ENCODE measurements at regions not wholly inside any gene's neighbourhood (a gene's known extent, or its start where the extent isn't known, plus 50 kb on each side); places are given as distances from the start of the nearest gene placed in this dataset.

DNA sequence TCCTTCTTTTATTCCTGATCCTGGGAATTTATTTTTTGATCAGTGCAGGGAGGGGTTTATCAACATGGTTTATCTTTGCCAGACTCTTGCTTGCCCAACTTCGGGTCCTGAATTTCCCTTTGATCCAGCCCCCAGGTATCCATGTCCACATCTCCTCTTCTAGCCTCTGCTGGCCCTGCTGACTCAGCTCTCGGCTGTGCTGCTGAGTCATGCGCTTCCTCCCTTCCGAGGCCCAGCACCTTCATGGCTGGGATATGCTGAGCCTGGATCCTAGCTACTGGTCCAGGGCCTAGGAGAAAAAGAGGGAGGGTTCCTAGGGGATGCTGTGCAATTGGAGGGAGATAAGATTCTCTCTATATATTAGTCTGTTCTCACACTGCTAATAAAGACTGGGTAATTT lies 380.7 kb upstream of the SHH start:
- 79 to 83% methylated on average over 4 of the region's 4 CpGs for WGBS, 2 donors
- TF ChIP-seq POLR2A (IDR thresholded peaks at IDR 0.05), result no peak
- no peak for TF ChIP-seq CTCF (IDR thresholded peaks at IDR 0.05)
- Histone ChIP-seq H3K27me3 (no peaks in the 10 kb centered on the region), H3K27ac (no peak overlapping the region), H3K4me1 (no peaks in the 10 kb centered on the region), H3K36me3 (no peaks in the 10 kb centered on the region), H3K9me3 (no peaks in the 10 kb centered on the region), H3K4me3 (replicated peaks in 1 of 3) (no peak overlapping the region)
- intact Hi-C loops (cut with DNase I), result no loop called here
- DNase-seq, result no peak

DNA sequence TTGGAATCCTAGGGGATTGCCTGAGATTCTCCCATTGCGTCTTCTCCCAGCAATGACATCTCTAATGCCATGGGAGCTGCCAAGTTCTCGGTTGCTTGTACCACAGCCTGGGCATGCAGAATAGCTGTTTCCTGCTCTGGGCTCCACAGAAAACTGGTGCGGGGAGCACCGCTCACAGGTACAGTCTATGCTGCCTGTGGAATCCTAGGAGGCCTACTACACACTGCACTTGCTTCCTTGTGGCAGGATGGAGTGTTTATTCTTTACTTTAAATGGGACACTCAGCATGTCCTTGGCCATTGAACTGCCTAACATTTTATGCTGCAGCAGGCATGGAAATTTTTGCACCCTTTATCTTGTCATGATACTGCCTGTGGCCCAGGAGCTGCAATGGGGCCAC lies 378.8 kb upstream of the SHH start:
- 79 to 95% methylated on average over 3 to 4 of the region's 4 CpGs for WGBS, 2 donors
- intact Hi-C loops (cut with DNase I), result no loop called here

DNA sequence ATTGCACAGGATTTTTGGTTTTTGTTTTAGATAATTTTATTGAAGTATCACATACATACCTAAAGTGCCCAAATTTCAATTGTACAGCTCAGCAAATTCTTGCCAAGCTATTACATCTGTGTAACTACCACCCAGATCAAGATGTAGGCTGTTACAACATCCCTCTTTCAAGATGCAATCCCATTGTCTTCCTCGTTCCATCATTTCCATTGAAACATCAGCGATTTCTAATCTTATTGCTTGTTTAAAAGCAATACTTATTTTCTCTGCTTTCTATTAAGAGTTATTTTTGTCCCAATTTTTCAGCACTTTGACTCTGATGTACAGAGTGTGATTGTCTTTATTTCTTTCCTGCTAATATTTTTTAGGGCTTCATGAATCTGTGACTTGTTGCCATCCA lies 372.8 kb upstream of the SHH start:
- 97 to 98% methylated on average over 2 of the region's 2 CpGs for WGBS, 2 donors
- Histone ChIP-seq H3K27ac (no peak overlapping the region), H3K4me1 (no peaks in the 10 kb centered on the region), H3K9me3 (no peaks in the 10 kb centered on the region), H3K4me3 (replicated peaks in 1 of 3) (no peak overlapping the region), H3K27me3 (no peaks in the 10 kb centered on the region), H3K36me3 (no peaks in the 10 kb centered on the region)
- no peak for TF ChIP-seq CTCF (IDR thresholded peaks at IDR 0.05)
- TF ChIP-seq POLR2A (IDR thresholded peaks at IDR 0.05), result no peak
- no peak for DNase-seq
- intact Hi-C loops (cut with DNase I), result no loop called here

More for the DNA sequence above, 378.8 kb upstream of the SHH start:
- Histone ChIP-seq H3K4me1 (no peaks in the 10 kb centered on the region), H3K9me3 (no peaks in the 10 kb centered on the region), H3K27ac (no peak overlapping the region), H3K4me3 (replicated peaks in 1 of 3) (no peak overlapping the region), H3K36me3 (no peaks in the 10 kb centered on the region), H3K27me3 (no peaks in the 10 kb centered on the region)
- DNase-seq, result no peak
- TF ChIP-seq CTCF (IDR thresholded peaks at IDR 0.05) (no peak), POLR2A (IDR thresholded peaks at IDR 0.05) (no peak)

DNA sequence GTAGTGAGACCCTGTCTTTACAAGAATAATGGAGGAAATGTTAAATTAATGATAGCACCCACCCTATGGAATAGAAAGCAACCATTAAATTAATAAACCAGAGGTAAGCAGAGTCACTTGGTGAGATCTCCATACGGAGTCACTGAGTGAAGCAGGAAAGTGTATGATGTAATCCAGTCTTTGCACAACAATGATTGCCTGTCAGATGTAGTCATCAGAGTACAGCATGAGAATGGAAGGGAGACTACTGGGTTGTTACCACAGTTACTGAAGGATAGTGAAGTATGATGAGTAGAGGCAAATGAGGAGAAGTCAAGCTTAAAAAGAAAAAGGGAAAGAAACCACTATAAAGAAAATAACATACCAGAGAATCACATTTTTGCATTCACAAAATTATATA lies 371.9 kb upstream of the SHH start:
- no peaks in the 10 kb centered on the region for H3K36me3 ChIP-seq
- intact Hi-C loops (cut with DNase I), result no loop called here
- 70 to 80% methylated on average over 1 of the region's 1 CpG for whole genome bisulfite sequencing, 2 donors
- H3K4me3 ChIP-seq (replicated peaks in 1 of 3), result no peak overlapping the region
- no peaks in the 10 kb centered on the region for H3K9me3 ChIP-seq
- no peak for DNase-seq
- H3K4me1 ChIP-seq, result no peaks in the 10 kb centered on the region
- H3K27me3 ChIP-seq, result no peaks in the 10 kb centered on the region
- no peak overlapping the region for H3K27ac ChIP-seq
- TF ChIP-seq POLR2A (IDR thresholded peaks at IDR 0.05) (no peak), CTCF (IDR thresholded peaks at IDR 0.05) (no peak)

DNA sequence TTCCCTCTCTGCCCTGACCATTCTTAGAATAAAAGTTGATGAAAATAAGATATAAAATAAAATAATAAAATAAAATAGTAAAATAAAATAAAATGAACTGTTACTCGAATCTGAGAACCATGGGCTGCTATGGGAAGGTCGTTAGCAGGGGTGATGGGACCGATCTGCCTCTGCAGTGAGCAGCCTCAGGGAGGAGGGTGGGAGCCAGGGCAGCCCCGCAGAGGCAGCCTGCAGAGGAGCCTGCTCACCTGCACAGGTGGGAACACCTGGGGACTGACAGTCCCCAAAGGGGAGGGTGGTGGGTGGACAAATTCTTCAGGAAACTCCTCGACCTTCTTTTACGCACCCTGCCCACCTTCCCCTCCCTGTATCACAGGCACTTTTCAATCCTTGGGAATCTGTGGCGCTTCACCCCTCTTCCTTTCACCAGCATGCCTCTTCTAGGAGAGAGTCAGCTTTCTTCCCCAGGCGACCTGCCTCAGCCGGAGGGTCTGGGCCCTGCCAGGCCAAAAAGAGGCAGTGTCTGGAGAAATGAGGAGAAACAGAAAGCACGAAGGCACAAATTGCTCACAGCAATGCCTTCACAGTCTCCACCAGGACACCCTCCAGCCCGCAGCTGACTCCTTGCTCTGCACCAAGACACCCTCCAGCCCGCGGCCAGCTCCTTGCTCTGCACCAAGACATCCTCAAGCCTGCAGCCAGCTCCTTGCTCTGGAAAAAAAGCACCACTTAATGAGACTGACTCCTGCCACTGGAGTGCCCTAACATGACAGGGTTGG lies 368.4 kb upstream of the SHH start:
- 67 to 79% methylated on average over 10 to 13 of the region's 13 CpGs for WGBS, 2 donors
- TF ChIP-seq CTCF (IDR thresholded peaks at IDR 0.05) (no peak), POLR2A (IDR thresholded peaks at IDR 0.05) (no peak)
- intact Hi-C loops (cut with DNase I), result no loop called here
- Histone ChIP-seq H3K27me3 (no peaks in the 10 kb centered on the region), H3K4me3 (replicated peaks in 1 of 3) (no peak overlapping the region), H3K9me3 (no peaks in the 10 kb centered on the region), H3K27ac (no peak overlapping the region), H3K4me1 (no peaks in the 10 kb centered on the region), H3K36me3 (no peaks in the 10 kb centered on the region)
- DNase-seq, result no peak

All from thyroid gland (tissue), 4 donors.